GM18858 (cell line): ENCODE measurements at regions not wholly inside any gene's neighbourhood (a gene's known extent, or its start where the extent isn't known, plus 50 kb on each side); places are given as distances from the start of the nearest gene placed in this dataset.
"Not testable (repeated sequence)": the region's sequence is repeated elsewhere in the genome, so short reads cannot be mapped to it uniquely, and the experiment has no call there.

Source experiments
- ATAC-seq: cut with Tn5 transposase; IDR thresholded peaks from one replicate; pipeline ENCODE4 v1.9.1; 2021; ENCODE audit not compliant: unreplicated experiment

- ATAC-seq, result no peak
Observed at GRCh38 chr5:85647349-85648127, 970.2 kb upstream of the COX7C start.

GRCh38 chr5:85648495-85648894 lies 969.2 kb upstream of the COX7C start:
- ATAC-seq, result no peak

GRCh38 chr5:85651731-85652130 lies 966.0 kb upstream of the COX7C start:
- ATAC-seq, result no peak

GRCh38 chr5:85654144-85654543 lies 963.6 kb upstream of the COX7C start:
- ATAC-seq, result not testable (repeated sequence)

GRCh38 chr5:85656050-85656449 lies 961.7 kb upstream of the COX7C start:
- no peak for ATAC-seq

GRCh38 chr5:85657328-85657727 lies 960.4 kb upstream of the COX7C start:
- not testable (repeated sequence) for ATAC-seq

- not testable (repeated sequence) for ATAC-seq
Observed at GRCh38 chr5:85662969-85663707, 954.6 kb upstream of the COX7C start.

GRCh38 chr5:85663708-85664031 lies 954.1 kb upstream of the COX7C start:
- ATAC-seq, result no peak

GRCh38 chr5:85670417-85670816 lies 947.3 kb upstream of the COX7C start:
- ATAC-seq, result no peak

- ATAC-seq, result no peak
Observed at GRCh38 chr5:85671223-85671970, 946.3 kb upstream of the COX7C start.

- ATAC-seq, result no peak
Observed at GRCh38 chr5:85681871-85682270, 935.9 kb upstream of the COX7C start.

- ATAC-seq, result no peak
Observed at GRCh38 chr5:85684351-85684750, 933.4 kb upstream of the COX7C start.

GRCh38 chr5:85703296-85703695 lies 914.4 kb upstream of the COX7C start:
- no peak for ATAC-seq

- ATAC-seq, result no peak
Observed at GRCh38 chr5:85709728-85710127, 908.0 kb upstream of the COX7C start.

- ATAC-seq, result no peak
Observed at GRCh38 chr5:85716344-85717202, 901.2 kb upstream of the COX7C start.

- no peak for ATAC-seq
Observed at GRCh38 chr5:85717203-85717563, 900.6 kb upstream of the COX7C start.

GRCh38 chr5:85732185-85732584 lies 885.6 kb upstream of the COX7C start:
- ATAC-seq, result no peak

- ATAC-seq, result no peak
Observed at GRCh38 chr5:85741972-85742371, 875.8 kb upstream of the COX7C start.

- ATAC-seq, result no peak
Observed at GRCh38 chr5:85760519-85760918, 857.2 kb upstream of the COX7C start.

GRCh38 chr5:85769347-85769746 lies 848.4 kb upstream of the COX7C start:
- ATAC-seq, result no peak

- no peak for ATAC-seq
Observed at GRCh38 chr5:85784746-85785145, 833.0 kb upstream of the COX7C start.
